ENCODE measurements at regions not wholly inside any gene's neighbourhood (a gene's known extent, or its start where the extent isn't known, plus 50 kb on each side); places are given as distances from the start of the nearest gene placed in this dataset.

- TF ChIP-seq EP300 (IDR thresholded peaks at IDR 0.05) = no peak
- no peak for TF ChIP-seq CTCF (IDR thresholded peaks at IDR 0.05)
These were observed 65.5 kb downstream of the KCNE4 start for GRCh38 chr2:223117533-223117932.
